ENCODE measurements at regions not wholly inside any gene's neighbourhood (a gene's known extent, or its start where the extent isn't known, plus 50 kb on each side); places are given as distances from the start of the nearest gene placed in this dataset.

- TF ChIP-seq Cebpa-rat (IDR thresholded peaks at IDR 0.05): no peak
- Histone ChIP-seq H4K20me1 (no peaks in the 10 kb centered on the region), H3K4me1 (no peaks in the 10 kb centered on the region), H3K9me3 (no peaks in the 10 kb centered on the region), H3K4me3 (no peak overlapping the region), H3K36me3 (no peaks in the 10 kb centered on the region), H3K27ac (no peak overlapping the region), H3K27me3 (no peaks in the 10 kb centered on the region), H3K9ac (no peak overlapping the region), H3K4me2 (no peak overlapping the region)
Measured at GRCh38 chr5:90128551-90128950, 281.0 kb downstream of the CETN3 start.

- Histone ChIP-seq H3K4me1 (no peaks in the 10 kb centered on the region), H3K9me3 (no peaks in the 10 kb centered on the region), H3K27me3 (no peaks in the 10 kb centered on the region), H3K36me3 (no peaks in the 10 kb centered on the region), H4K20me1 (no peaks in the 10 kb centered on the region), H3K4me3 (no peak overlapping the region), H3K4me2 (no peak overlapping the region), H3K27ac (no peak overlapping the region), H3K9ac (no peak overlapping the region)
- no peak for TF ChIP-seq Cebpa-rat (IDR thresholded peaks at IDR 0.05)
Measured at GRCh38 chr5:90119531-90119971, 290.0 kb downstream of the CETN3 start.

- Histone ChIP-seq H3K27me3 (no peaks in the 10 kb centered on the region), H3K4me2 (no peak overlapping the region), H3K4me1 (no peaks in the 10 kb centered on the region), H3K27ac (no peak overlapping the region), H3K4me3 (no peak overlapping the region), H3K36me3 (no peaks in the 10 kb centered on the region), H3K9me3 (no peaks in the 10 kb centered on the region), H3K9ac (no peak overlapping the region), H4K20me1 (no peaks in the 10 kb centered on the region)
- no peak for TF ChIP-seq Cebpa-rat (IDR thresholded peaks at IDR 0.05)
Measured at GRCh38 chr5:90117005-90117404, 292.6 kb downstream of the CETN3 start.

DNA sequence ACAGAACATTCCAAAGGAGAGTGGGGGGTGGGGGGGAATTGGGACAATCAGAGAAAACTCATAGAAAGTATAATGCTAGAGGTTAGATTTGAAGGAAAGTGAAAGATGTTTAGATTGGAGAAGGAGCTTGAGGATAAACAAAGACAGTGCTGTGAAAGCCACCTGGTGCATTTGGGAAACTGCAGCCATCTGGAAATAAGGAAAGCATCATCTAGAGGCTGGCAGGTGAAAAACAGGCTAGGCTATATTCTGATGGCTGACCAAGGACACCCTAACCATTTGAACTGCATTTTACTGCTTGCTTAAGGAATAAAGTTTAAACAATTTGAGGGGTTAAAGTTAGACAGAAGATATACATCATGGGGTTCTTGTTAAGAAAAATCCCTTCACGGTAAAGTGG is 296.4 kb downstream of the CETN3 start:
- H3K4me2 ChIP-seq: no peak overlapping the region
- no peaks in the 10 kb centered on the region for H4K20me1 ChIP-seq
- no peaks in the 10 kb centered on the region for H3K4me1 ChIP-seq
- H3K36me3 ChIP-seq: no peaks in the 10 kb centered on the region
- no peaks in the 10 kb centered on the region for H3K9me3 ChIP-seq
- no peak overlapping the region for H3K4me3 ChIP-seq
- no peak overlapping the region for H3K27ac ChIP-seq
- no peak overlapping the region for H3K9ac ChIP-seq
- TF ChIP-seq Cebpa-rat (IDR thresholded peaks at IDR 0.05): no peak
- H3K27me3 ChIP-seq: no peaks in the 10 kb centered on the region

DNA sequence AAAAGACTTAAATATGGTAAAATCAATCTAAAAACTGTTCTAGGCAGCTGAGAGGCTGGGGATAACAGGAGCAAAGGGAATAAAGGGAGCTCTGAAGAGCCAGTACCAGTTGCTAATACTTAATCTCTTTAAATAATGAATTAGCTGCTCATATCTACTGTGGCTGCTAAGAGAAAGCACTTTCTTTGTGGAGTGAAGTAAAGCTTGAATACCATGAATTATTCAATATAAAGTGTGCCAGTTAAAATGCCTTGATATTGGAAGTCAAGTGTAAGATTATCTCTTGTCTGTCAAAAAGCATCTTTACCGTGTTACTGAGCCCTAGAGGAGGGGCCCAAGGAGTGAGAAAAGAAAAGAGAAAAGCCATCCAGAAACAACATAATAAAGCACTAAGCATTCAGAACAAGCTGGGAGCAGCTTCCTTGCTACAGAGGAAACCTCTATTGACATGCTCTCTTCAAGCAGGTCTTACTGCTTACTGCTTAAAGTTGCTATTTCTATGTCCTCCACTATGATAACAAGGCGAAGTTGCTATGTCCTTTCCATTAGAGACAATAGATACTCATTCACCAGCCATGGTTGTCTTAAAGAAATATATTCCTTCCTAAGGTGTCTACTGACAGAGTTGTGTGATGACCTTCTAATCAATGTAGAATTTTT is 297.4 kb downstream of the CETN3 start:
- no peak for TF ChIP-seq Cebpa-rat (IDR thresholded peaks at IDR 0.05)
- no peaks in the 10 kb centered on the region for H3K27me3 ChIP-seq
- H3K9ac ChIP-seq: no peak overlapping the region
- no peaks in the 10 kb centered on the region for H3K36me3 ChIP-seq
- H3K4me1 ChIP-seq: no peaks in the 10 kb centered on the region
- no peak overlapping the region for H3K4me2 ChIP-seq
- H3K4me3 ChIP-seq: no peak overlapping the region
- H3K9me3 ChIP-seq: no peaks in the 10 kb centered on the region
- H4K20me1 ChIP-seq: no peaks in the 10 kb centered on the region
- no peak overlapping the region for H3K27ac ChIP-seq

DNA sequence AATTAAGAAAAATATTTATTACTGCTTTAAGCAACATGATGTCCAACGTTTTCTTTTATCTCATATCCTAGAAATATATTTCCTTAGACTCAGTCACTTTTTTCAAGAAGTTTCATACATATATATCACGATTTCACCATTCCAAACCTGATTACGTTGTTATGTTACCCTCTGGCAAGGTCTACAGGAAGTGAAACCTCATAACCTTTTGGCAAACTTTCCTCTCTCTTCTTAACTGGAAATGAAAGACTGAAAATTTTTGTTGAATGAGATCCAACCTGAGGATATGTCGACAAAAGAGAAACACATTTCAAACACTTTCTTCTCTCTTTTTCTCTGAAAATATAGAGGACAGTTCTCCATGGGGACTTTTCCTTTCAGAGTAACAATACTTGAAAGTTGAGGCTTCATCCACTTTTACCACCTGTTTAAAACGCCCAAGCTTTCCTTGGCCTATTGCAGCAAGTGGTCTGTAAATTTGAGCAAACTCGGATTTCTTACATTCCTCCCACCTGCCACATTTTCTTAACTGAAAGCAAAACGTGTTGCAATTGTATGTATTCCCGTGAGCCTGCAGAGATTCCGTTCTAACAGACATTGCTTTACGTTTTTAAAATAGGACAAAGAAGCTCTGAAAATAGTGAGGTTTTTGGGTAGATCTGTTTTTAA is 298.1 kb downstream of the CETN3 start:
- Histone ChIP-seq H3K27me3 (no peaks in the 10 kb centered on the region), H3K4me2 (no peak overlapping the region), H4K20me1 (no peaks in the 10 kb centered on the region), H3K36me3 (no peaks in the 10 kb centered on the region), H3K27ac (no peak overlapping the region), H3K4me3 (no peak overlapping the region), H3K9me3 (no peaks in the 10 kb centered on the region), H3K9ac (no peak overlapping the region), H3K4me1 (no peaks in the 10 kb centered on the region)
- no peak for TF ChIP-seq Cebpa-rat (IDR thresholded peaks at IDR 0.05)

GRCh38 chr5:90109285-90109684 is 300.3 kb downstream of the CETN3 start:
- H3K27me3 ChIP-seq: no peaks in the 10 kb centered on the region
- no peaks in the 10 kb centered on the region for H3K36me3 ChIP-seq
- no peaks in the 10 kb centered on the region for H4K20me1 ChIP-seq
- H3K9ac ChIP-seq: no peak overlapping the region
- H3K4me1 ChIP-seq: no peaks in the 10 kb centered on the region
- TF ChIP-seq Cebpa-rat (IDR thresholded peaks at IDR 0.05): no peak
- no peak overlapping the region for H3K4me3 ChIP-seq
- H3K9me3 ChIP-seq: no peaks in the 10 kb centered on the region
- H3K27ac ChIP-seq: no peak overlapping the region
- H3K4me2 ChIP-seq: no peak overlapping the region

DNA sequence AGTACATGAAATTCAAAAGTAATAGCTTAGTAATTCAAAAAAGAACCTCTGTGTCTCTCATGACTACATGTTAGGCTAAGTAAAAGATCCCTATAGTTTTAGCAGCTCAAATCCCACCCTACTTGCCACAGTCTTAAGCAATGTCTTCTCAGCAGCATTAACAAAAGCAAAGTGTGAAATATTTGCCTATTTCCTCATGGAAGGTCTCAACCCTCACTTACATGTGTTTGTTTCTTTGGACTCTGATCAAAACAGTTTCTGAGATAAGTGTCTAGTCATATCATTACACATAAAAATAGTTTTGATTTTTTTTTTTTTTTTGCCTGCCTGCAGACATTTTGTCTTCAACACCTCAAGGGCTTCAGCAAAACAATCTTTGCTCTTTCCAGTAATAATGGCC is 310.5 kb downstream of the CETN3 start:
- Histone ChIP-seq H4K20me1 (no peaks in the 10 kb centered on the region), H3K9me3 (no peaks in the 10 kb centered on the region), H3K27ac (no peak overlapping the region), H3K4me3 (no peak overlapping the region), H3K4me1 (no peaks in the 10 kb centered on the region), H3K27me3 (no peaks in the 10 kb centered on the region), H3K9ac (no peak overlapping the region), H3K4me2 (no peak overlapping the region), H3K36me3 (no peaks in the 10 kb centered on the region)
- TF ChIP-seq Cebpa-rat (IDR thresholded peaks at IDR 0.05): no peak

DNA sequence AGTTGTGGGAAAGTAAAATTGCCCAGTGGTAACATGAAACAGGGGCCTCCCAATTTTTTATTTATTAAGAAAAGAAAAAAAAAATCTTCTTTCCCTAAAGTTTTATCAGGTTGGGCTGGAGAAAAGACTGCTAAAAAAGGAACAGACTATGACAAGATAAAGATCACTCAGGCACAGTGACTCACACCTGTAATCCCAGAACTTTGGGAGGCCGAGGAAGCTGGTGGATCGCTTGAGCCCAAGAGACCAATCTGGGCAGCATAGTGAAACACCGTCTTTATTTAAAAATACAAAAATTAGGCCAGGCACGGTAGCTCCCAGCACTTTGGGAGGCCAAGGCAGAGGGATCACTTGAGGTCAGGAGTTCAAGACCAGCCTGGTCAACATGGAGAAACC is 312.5 kb downstream of the CETN3 start:
- H3K27me3 ChIP-seq: no peaks in the 10 kb centered on the region
- no peak overlapping the region for H3K4me2 ChIP-seq
- no peaks in the 10 kb centered on the region for H3K36me3 ChIP-seq
- H3K4me3 ChIP-seq: no peak overlapping the region
- H3K4me1 ChIP-seq: no peaks in the 10 kb centered on the region
- no peaks in the 10 kb centered on the region for H3K9me3 ChIP-seq
- TF ChIP-seq Cebpa-rat (IDR thresholded peaks at IDR 0.05): no peak
- H3K27ac ChIP-seq: no peak overlapping the region
- no peaks in the 10 kb centered on the region for H4K20me1 ChIP-seq
- H3K9ac ChIP-seq: no peak overlapping the region

DNA sequence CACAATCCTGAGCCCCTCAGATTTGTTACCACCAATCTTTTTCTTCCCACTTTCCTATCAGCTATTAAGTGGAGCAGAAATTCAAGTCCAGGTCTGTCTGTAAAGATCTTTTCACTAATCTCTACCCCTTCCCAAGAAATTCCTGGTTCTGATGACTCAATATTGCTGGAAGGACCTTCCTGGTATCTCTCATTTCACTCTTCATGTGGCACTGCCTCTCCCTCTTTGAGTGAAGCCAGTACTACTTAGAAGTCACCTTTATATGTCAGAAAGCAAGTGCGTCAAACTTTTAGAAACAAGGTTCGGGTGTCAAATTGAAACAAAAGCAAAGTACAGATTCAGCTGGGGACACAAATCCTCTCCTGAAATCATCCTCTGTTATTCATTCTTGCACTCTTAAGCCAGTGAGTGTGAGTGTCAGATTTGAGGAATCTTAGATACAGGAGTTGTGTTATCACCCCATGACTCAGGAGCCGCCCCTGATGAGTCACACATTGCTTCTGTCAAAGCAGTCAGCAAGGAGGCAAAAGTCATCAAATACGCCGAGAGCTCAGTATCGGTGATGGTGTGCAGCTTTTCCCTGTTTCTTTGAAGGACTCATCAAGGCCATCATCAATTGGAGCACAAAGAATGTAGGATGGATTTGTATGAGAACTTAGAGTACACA is 313.0 kb downstream of the CETN3 start:
- Histone ChIP-seq H3K4me2 (no peak overlapping the region), H3K27ac (no peak overlapping the region), H4K20me1 (no peaks in the 10 kb centered on the region), H3K4me1 (no peaks in the 10 kb centered on the region), H3K36me3 (no peaks in the 10 kb centered on the region), H3K4me3 (no peak overlapping the region), H3K9me3 (no peaks in the 10 kb centered on the region), H3K27me3 (no peaks in the 10 kb centered on the region), H3K9ac (no peak overlapping the region)
- TF ChIP-seq Cebpa-rat (IDR thresholded peaks at IDR 0.05): no peak
